ENCODE measurements at regions not wholly inside any gene's neighbourhood (a gene's known extent, or its start where the extent isn't known, plus 50 kb on each side); places are given as distances from the start of the nearest gene placed in this dataset.

- Mint-ChIP-seq H3K9me3 (no peaks in the 10 kb centered on the region), H3K4me3 (no peak overlapping the region), H3K36me3 (ENCODE audit: low read depth) (no peaks in the 10 kb centered on the region), H3K27me3 (ENCODE audit: low read depth) (no peaks in the 10 kb centered on the region), H3K4me1 (no peaks in the 10 kb centered on the region), H3K27ac (no peak overlapping the region)
- TF ChIP-seq CTCF (IDR thresholded peaks at IDR 0.05; ENCODE audit: unreplicated experiment in 3 of 3): no peak
Observed at GRCh38 chr21:25428537-25428936, 178.7 kb downstream of the MRPL39 start.

GRCh38 chr21:25427828-25428227 lies 179.5 kb downstream of the MRPL39 start:
- Mint-ChIP-seq H3K27ac (no peak overlapping the region), H3K27me3 (ENCODE audit: low read depth) (no peaks in the 10 kb centered on the region), H3K4me3 (no peak overlapping the region), H3K9me3 (no peaks in the 10 kb centered on the region), H3K36me3 (ENCODE audit: low read depth) (no peaks in the 10 kb centered on the region), H3K4me1 (no peaks in the 10 kb centered on the region)
- TF ChIP-seq CTCF (IDR thresholded peaks at IDR 0.05; ENCODE audit: unreplicated experiment in 3 of 3): no peak

- no peaks in the 10 kb centered on the region for H3K27me3 Mint-ChIP-seq (ENCODE audit: low read depth)
Observed at GRCh38 chr21:25426580-25426979, 180.7 kb downstream of the MRPL39 start.

DNA sequence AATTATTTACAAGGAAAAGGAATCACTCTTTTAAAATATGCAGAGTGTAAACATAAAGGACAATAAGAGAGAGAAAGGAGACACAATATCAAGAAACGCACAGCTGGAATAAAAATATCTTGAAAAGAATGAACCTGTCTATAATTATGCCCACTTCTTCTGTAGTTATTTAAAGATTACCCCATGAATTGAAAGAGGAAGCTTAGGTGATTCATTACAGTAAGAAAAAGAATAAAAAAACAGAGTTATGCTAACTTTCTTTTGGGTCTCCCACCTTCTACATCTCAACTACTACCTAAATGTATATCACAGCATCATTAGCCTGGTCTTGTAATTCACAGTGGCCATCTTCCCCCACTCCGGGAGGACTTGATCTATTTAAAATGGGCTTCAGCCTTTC lies 182.1 kb downstream of the MRPL39 start:
- TF ChIP-seq CTCF (IDR thresholded peaks at IDR 0.05; ENCODE audit: unreplicated experiment in 3 of 3): no peak
- H3K4me3 Mint-ChIP-seq: no peak overlapping the region
- no peaks in the 10 kb centered on the region for H3K36me3 Mint-ChIP-seq (ENCODE audit: low read depth)
- H3K27ac Mint-ChIP-seq: no peak overlapping the region
- no peaks in the 10 kb centered on the region for H3K4me1 Mint-ChIP-seq
- H3K9me3 Mint-ChIP-seq: no peaks in the 10 kb centered on the region
- no peaks in the 10 kb centered on the region for H3K27me3 Mint-ChIP-seq (ENCODE audit: low read depth)

More at GRCh38 chr21:25426580-25426979, 180.7 kb downstream of the MRPL39 start:
- H3K9me3 Mint-ChIP-seq: no peaks in the 10 kb centered on the region
- no peak overlapping the region for H3K27ac Mint-ChIP-seq
- H3K36me3 Mint-ChIP-seq (ENCODE audit: low read depth): no peaks in the 10 kb centered on the region
- no peaks in the 10 kb centered on the region for H3K4me1 Mint-ChIP-seq
- TF ChIP-seq CTCF (IDR thresholded peaks at IDR 0.05; ENCODE audit: unreplicated experiment in 3 of 3): no peak
- H3K4me3 Mint-ChIP-seq: no peak overlapping the region

DNA sequence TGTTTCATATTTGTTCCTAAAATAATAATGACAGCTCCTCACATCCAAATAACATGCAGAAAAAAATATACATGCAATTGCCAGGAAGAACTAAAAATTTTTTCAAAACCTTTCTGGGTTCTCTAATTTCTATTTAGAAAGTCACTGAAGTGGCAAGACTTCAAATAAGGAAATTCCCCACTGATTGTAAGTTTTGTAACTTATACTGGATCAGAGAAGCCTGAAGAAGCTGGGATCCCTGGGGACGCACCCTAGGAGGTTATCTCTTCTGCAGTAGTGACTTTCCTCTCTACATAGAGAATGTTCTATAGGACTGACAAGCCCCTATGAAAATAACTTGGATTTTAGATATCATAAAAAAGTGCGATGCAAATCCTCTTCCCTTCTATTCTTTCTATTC lies 182.6 kb downstream of the MRPL39 start:
- TF ChIP-seq CTCF (IDR thresholded peaks at IDR 0.05; ENCODE audit: unreplicated experiment in 3 of 3): no peak
- Mint-ChIP-seq H3K4me1 (no peaks in the 10 kb centered on the region), H3K36me3 (ENCODE audit: low read depth) (no peaks in the 10 kb centered on the region), H3K4me3 (no peak overlapping the region), H3K9me3 (no peaks in the 10 kb centered on the region), H3K27ac (no peak overlapping the region), H3K27me3 (ENCODE audit: low read depth) (no peaks in the 10 kb centered on the region)

- no peaks in the 10 kb centered on the region for H3K36me3 Mint-ChIP-seq (ENCODE audit: low read depth)
- H3K27me3 Mint-ChIP-seq (ENCODE audit: low read depth): no peaks in the 10 kb centered on the region
- H3K27ac Mint-ChIP-seq: no peak overlapping the region
- no peak for TF ChIP-seq CTCF (IDR thresholded peaks at IDR 0.05; ENCODE audit: unreplicated experiment in 3 of 3)
- H3K4me1 Mint-ChIP-seq: no peaks in the 10 kb centered on the region
- no peaks in the 10 kb centered on the region for H3K9me3 Mint-ChIP-seq
- H3K4me3 Mint-ChIP-seq: no peak overlapping the region
Observed at GRCh38 chr21:25424048-25424447, 183.2 kb downstream of the MRPL39 start.

Data from nephron (organoid).